H1 (cell line): ENCODE measurements at regions not wholly inside any gene's neighbourhood (a gene's known extent, or its start where the extent isn't known, plus 50 kb on each side); places are given as distances from the start of the nearest gene placed in this dataset.

Experiments
- CTCF ChIA-PET: fragments of 300-600 bp; sonication (Branson Sonifier 250); formaldehyde crosslinking; loops from one replicate; lab custom pipeline; 2021; ENCODE audit not compliant: partially characterized antibody; lab: Charles Lee
- POLR2A ChIA-PET: fragments of 300-600 bp; sonication (Branson Sonifier 250); formaldehyde crosslinking; loops from one replicate; lab custom pipeline; 2021; ENCODE audit warnings: inconsistent platforms; ENCODE audit not compliant: partially characterized antibody; lab: Charles Lee
- DNase-seq, 2 experiments: peaks; one replicate each; pipeline versions ENCODE4 v3.0.0 to v3.0.0-alpha.2; 2010 to 2022; ENCODE audit warnings: low spot score in 2 of 2, low read depth in 1 of 2, mixed read lengths in 1 of 2
- FAIRE-seq: peaks from 2 replicates; lab custom pipeline; 2011; peaks lifted over from hg19 to GRCh38; lab: Jason Lieb, UNC
- H2AFZ ChIP-seq: 2 replicates; pipeline ENCODE4 v1.8.1; 2012; ENCODE audit warnings: low read length, inconsistent platforms
- H2AK5ac ChIP-seq: 2 replicates; pipeline ENCODE4 v1.6.1; 2013; ENCODE audit warnings: low read depth, low read length
- H2BK120ac ChIP-seq: replicated peaks from 2 replicates; pipeline ENCODE3; 2013; ENCODE audit warnings: low read depth, low read length, inconsistent platforms
- H2BK12ac ChIP-seq: 2 replicates; pipeline ENCODE4 v1.6.1; 2013; ENCODE audit warnings: low read depth, low read length
- H2BK15ac ChIP-seq: 2 replicates; pipeline ENCODE4 v1.6.1; 2013; ENCODE audit warnings: low read length
- H2BK20ac ChIP-seq: 2 replicates; pipeline ENCODE4 v1.6.1; 2013; ENCODE audit warnings: low read length
- H2BK5ac ChIP-seq: 2 replicates; pipeline ENCODE4 v1.6.1; 2013; ENCODE audit warnings: low read depth, low read length
- H3K14ac ChIP-seq: 2 replicates; pipeline ENCODE4 v1.6.1; 2013; ENCODE audit warnings: inconsistent platforms; ENCODE audit not compliant: insufficient read length
- H3K18ac ChIP-seq: 2 replicates; pipeline ENCODE4 v1.6.1; 2013; ENCODE audit warnings: low read length; ENCODE audit errors: extremely low read depth
- H3K23ac ChIP-seq: 2 replicates; pipeline ENCODE4 v1.6.1; 2013; ENCODE audit warnings: inconsistent platforms; ENCODE audit not compliant: insufficient read length
- H3K23me2 ChIP-seq: 2 replicates; pipeline ENCODE4 v1.6.1; 2013; ENCODE audit warnings: low read depth, low read length
- H3K27ac ChIP-seq: 2 replicates; pipeline ENCODE4 v1.6.1; 2011; ENCODE audit warnings: low read depth, low read length, inconsistent platforms
- H3K27me3 ChIP-seq, 4 experiments: replicated peaks in 1 of 4; 1 replicate in 1 of 4; 2 replicates in 3 of 4; pipeline versions ENCODE4 v1.6.1 to v1.8.1; 2011 to 2013; ENCODE audit warnings: low read length in 3 of 4, mild to moderate bottlenecking in 3 of 4, inconsistent platforms in 2 of 4, mixed read lengths in 2 of 4, moderate library complexity in 1 of 4; ENCODE audit not compliant: control insufficient read depth in 3 of 4, insufficient read depth in 3 of 4; ENCODE audit errors: extremely low read depth in 1 of 4
- H3K36me3 ChIP-seq, 4 experiments: 2 replicates each; pipeline versions ENCODE4 v1.6.1 to v1.8.1; 2011 to 2013; ENCODE audit warnings: mild to moderate bottlenecking in 4 of 4, low read length in 3 of 4, moderate library complexity in 2 of 4, control low read depth in 1 of 4, inconsistent platforms in 1 of 4; ENCODE audit not compliant: insufficient read depth in 4 of 4, control insufficient read depth in 2 of 4
- H3K4ac ChIP-seq: replicated peaks from 2 replicates; pipeline ENCODE3; 2013; ENCODE audit warnings: low read length, low read depth, mixed read lengths, inconsistent platforms; ENCODE audit not compliant: insufficient read length
- H3K4me1 ChIP-seq, 4 experiments: replicated peaks in 1 of 4; 1 replicate in 1 of 4; 2 replicates in 3 of 4; pipeline versions ENCODE4 v1.6.1 to v1.8.1; 2011 to 2013; ENCODE audit warnings: low read length in 3 of 4, inconsistent platforms in 2 of 4, mixed read lengths in 1 of 4; ENCODE audit not compliant: insufficient read depth in 4 of 4, control insufficient read depth in 3 of 4
- H3K4me2 ChIP-seq, 2 experiments: 2 replicates each; pipeline versions ENCODE4 v1.6.1 to v1.8.1; 2011 to 2013; ENCODE audit warnings: low read depth in 2 of 2, low read length in 2 of 2, control low read depth in 1 of 2, inconsistent platforms in 1 of 2, mild to moderate bottlenecking in 1 of 2; ENCODE audit not compliant: insufficient read depth in 1 of 2
- H3K4me3 ChIP-seq, 4 experiments: fragments of 200-600, 300-600 bp in 1 of 4; sonication (generic), shearing (Covaris generic), sonication (Bioruptor Twin) in 1 of 4; 2 replicates each; pipeline versions ENCODE4 v1.5.1 to v1.8.1; 2011 to 2016; ENCODE audit warnings: low read length in 4 of 4, low read depth in 3 of 4, control low read depth in 2 of 4, inconsistent platforms in 2 of 4, mild to moderate bottlenecking in 2 of 4, mixed read lengths in 1 of 4, moderate library complexity in 1 of 4; ENCODE audit not compliant: insufficient read depth in 2 of 4; ENCODE audit errors: extremely low read depth in 1 of 4
- H3K56ac ChIP-seq: replicated peaks from 2 replicates; pipeline ENCODE3; 2013; ENCODE audit warnings: low read depth, mild to moderate bottlenecking, mixed read lengths, low read length, inconsistent platforms; ENCODE audit not compliant: insufficient read length
- H3K79me1 ChIP-seq: 2 replicates; pipeline ENCODE4 v1.6.1; 2013; ENCODE audit warnings: low read depth, low read length, control low read depth
- H3K79me2 ChIP-seq, 2 experiments: 2 replicates each; pipeline versions ENCODE4 v1.6.1 to v1.8.1; 2012 to 2013; ENCODE audit warnings: low read length in 2 of 2, mild to moderate bottlenecking in 2 of 2, inconsistent platforms in 1 of 2; ENCODE audit not compliant: insufficient read depth in 2 of 2, control insufficient read depth in 1 of 2
- H3K9ac ChIP-seq, 4 experiments: replicated peaks in 1 of 4; 1 replicate in 1 of 4; 2 replicates in 3 of 4; pipeline versions ENCODE4 v1.6.1 to v1.8.1; 2011 to 2013; ENCODE audit warnings: low read depth in 3 of 4, low read length in 3 of 4, control low read depth in 2 of 4, mild to moderate bottlenecking in 2 of 4, moderate library complexity in 2 of 4, inconsistent platforms in 1 of 4; ENCODE audit errors: extremely low read depth in 1 of 4
- H3K9me3 ChIP-seq, 2 experiments: 2 replicates each; pipeline versions ENCODE4 v1.6.1 to v1.8.1; 2012 to 2013; ENCODE audit warnings: mild to moderate bottlenecking in 2 of 2, moderate library complexity in 2 of 2, control low read depth in 1 of 2, inconsistent platforms in 1 of 2, low read depth in 1 of 2, low read length in 1 of 2, mixed read lengths in 1 of 2; ENCODE audit not compliant: insufficient read depth in 2 of 2
- H4K20me1 ChIP-seq, 2 experiments: replicated peaks in 1 of 2; 2 replicates each; pipeline versions ENCODE3 to v1.8.1; 2011 to 2013; ENCODE audit warnings: inconsistent platforms in 2 of 2, low read length in 2 of 2, mild to moderate bottlenecking in 1 of 2; ENCODE audit not compliant: insufficient read depth in 2 of 2, control insufficient read depth in 1 of 2
- H4K5ac ChIP-seq: 2 replicates; pipeline ENCODE4 v1.6.1; 2013; ENCODE audit warnings: low read length, low read depth, mixed read lengths, inconsistent platforms; ENCODE audit not compliant: insufficient read length
- H4K8ac ChIP-seq: 2 replicates; pipeline ENCODE4 v1.8.0; 2013; ENCODE audit warnings: mild to moderate bottlenecking, moderate library complexity, low read length, inconsistent platforms; ENCODE audit not compliant: insufficient read depth; ENCODE audit errors: extremely low read depth
- H4K91ac ChIP-seq: replicated peaks from 2 replicates; pipeline ENCODE3; 2013; ENCODE audit warnings: low read length, mixed read lengths, inconsistent platforms; ENCODE audit not compliant: insufficient read length
- EZH2 ChIP-seq: fragments of 200-600 bp; sonication (generic); IDR thresholded peaks from 2 replicates; pipeline ENCODE4 v1.7.1; 2012; ENCODE audit warnings: low read depth, mild to moderate bottlenecking, moderate library complexity, low read length, inconsistent platforms; ENCODE audit not compliant: severe bottlenecking
- JUND ChIP-seq: IDR thresholded peaks from 2 replicates; pipeline ENCODE4 v1.6.1; 2011; ENCODE audit warnings: mild to moderate bottlenecking, improper control_type of control experiment, low read length
- KDM5A ChIP-seq: fragments of 200-600 bp; IDR thresholded peaks from 2 replicates; pipeline ENCODE4 v1.7.1; 2012; ENCODE audit warnings: mild to moderate bottlenecking, low read length, inconsistent platforms, mixed read lengths
- MAFK ChIP-seq: IDR thresholded peaks from 2 replicates; pipeline ENCODE4 v1.6.1; 2012; ENCODE audit warnings: low read depth, mild to moderate bottlenecking, improper control_type of control experiment, low read length
- POLR2AphosphoS5 ChIP-seq: IDR thresholded peaks from 2 replicates; pipeline ENCODE4 v1.6.1; 2011; ENCODE audit warnings: low read depth, low read length
- RBBP5 ChIP-seq: IDR thresholded peaks from 2 replicates; pipeline ENCODE4 v1.7.1; 2012; ENCODE audit warnings: low read depth, mild to moderate bottlenecking, inconsistent platforms, low read length, moderate library complexity, borderline replicate concordance
- SP4 ChIP-seq: IDR thresholded peaks from 2 replicates; pipeline ENCODE4 v1.6.1; 2012; ENCODE audit warnings: low read length, inconsistent platforms
- SUZ12 ChIP-seq: fragments of 200-600 bp; sonication (generic); IDR thresholded peaks from 2 replicates; pipeline ENCODE4 v1.6.1; 2012; ENCODE audit warnings: mild to moderate bottlenecking, inconsistent platforms, low read length, moderate library complexity, mixed read lengths
- TEAD4 ChIP-seq: IDR thresholded peaks from 2 replicates; pipeline ENCODE4 v1.6.1; 2012; ENCODE audit warnings: low read depth, low read length, inconsistent platforms, mixed read lengths
- WGBS, 2 experiments: shearing (Covaris generic) in 1 of 2; methylation state at CpG; one replicate each; pipeline versions ENCODE4 v1.1.6 to v1.1.7; 2013 to 2015; ENCODE audit warnings: low lambda C conversion rate in 2 of 2, mixed read lengths in 2 of 2, inconsistent platforms in 1 of 2, low coverage in 1 of 2, missing lambda C conversion rate in 1 of 2; ENCODE audit not compliant: insufficient replicate concordance in 2 of 2, insufficient coverage in 1 of 2, insufficient read length in 1 of 2; ENCODE audit errors: extremely low coverage in 1 of 2, missing lambda C conversion rate in 1 of 2; 5-methylcytosine and 5-hydroxymethylcytosine counted together

- no peak overlapping the region for H3K14ac ChIP-seq
- H2BK12ac ChIP-seq: no peak overlapping the region
- H2AK5ac ChIP-seq: no peak overlapping the region
- H3K27me3 ChIP-seq: no peaks in the 10 kb centered on the region
- POLR2A ChIA-PET: no interaction called here
- TF ChIP-seq RBBP5: no peak
- TF ChIP-seq JUND: no peak
- no peak for TF ChIP-seq POLR2AphosphoS5
- TF ChIP-seq MAFK: no peak
- no peak for TF ChIP-seq SP4
- TF ChIP-seq TEAD4: no peak
- TF ChIP-seq KDM5A: no peak
- no peak for TF ChIP-seq EZH2
- no peak for TF ChIP-seq SUZ12
- H2BK5ac ChIP-seq: no peak overlapping the region
- H4K5ac ChIP-seq: no peak overlapping the region
- no peak overlapping the region for H3K56ac ChIP-seq
- no peak overlapping the region for H3K4me2 ChIP-seq
- H4K91ac ChIP-seq: no peak overlapping the region
- WGBS, 2 experiments: 98% methylated on average over 7 of the region's 7 CpGs; no CpG with 5 or more reads in 1 of the 2 experiments
- H3K4ac ChIP-seq: no peak overlapping the region
- FAIRE-seq: no peak
- H2AFZ ChIP-seq: no peak overlapping the region
- DNase-seq: no peak
- no peaks in the 10 kb centered on the region for H3K36me3 ChIP-seq
- no peaks in the 10 kb centered on the region for H3K23me2 ChIP-seq
- H2BK20ac ChIP-seq: no peak overlapping the region
- CTCF ChIA-PET: no interaction called here
- H4K20me1 ChIP-seq: no peaks in the 10 kb centered on the region
- H3K4me1 ChIP-seq: no peaks in the 10 kb centered on the region
- no peaks in the 10 kb centered on the region for H3K79me2 ChIP-seq
- no peak overlapping the region for H3K23ac ChIP-seq
- no peak overlapping the region for H2BK120ac ChIP-seq
- no peak overlapping the region for H4K8ac ChIP-seq
- no peak overlapping the region for H3K9ac ChIP-seq
- H3K9me3 ChIP-seq: no peaks in the 10 kb centered on the region
- no peak overlapping the region for H3K18ac ChIP-seq
- H3K79me1 ChIP-seq: no peaks in the 10 kb centered on the region
- H2BK15ac ChIP-seq: no peak overlapping the region
- no peak overlapping the region for H3K4me3 ChIP-seq
- H3K27ac ChIP-seq: no peak overlapping the region
Measured at GRCh38 chr9:115739096-115739875, 414.3 kb upstream of the PAPPA start.
